ENCODE measurements at regions not wholly inside any gene's neighbourhood (a gene's known extent, or its start where the extent isn't known, plus 50 kb on each side); places are given as distances from the start of the nearest gene placed in this dataset.

- TF ChIP-seq CTCF (IDR thresholded peaks at IDR 0.05) = no peak
Observed at GRCh38 chr4:133314991-133315390, 165.9 kb downstream of the PCDH10 start.

- TF ChIP-seq CTCF (IDR thresholded peaks at IDR 0.05) = no peak
Observed at GRCh38 chr4:133287396-133287795, 138.3 kb downstream of the PCDH10 start.

- no peak for TF ChIP-seq CTCF (IDR thresholded peaks at IDR 0.05)
Observed at GRCh38 chr4:133278591-133278990, 129.5 kb downstream of the PCDH10 start.

DNA sequence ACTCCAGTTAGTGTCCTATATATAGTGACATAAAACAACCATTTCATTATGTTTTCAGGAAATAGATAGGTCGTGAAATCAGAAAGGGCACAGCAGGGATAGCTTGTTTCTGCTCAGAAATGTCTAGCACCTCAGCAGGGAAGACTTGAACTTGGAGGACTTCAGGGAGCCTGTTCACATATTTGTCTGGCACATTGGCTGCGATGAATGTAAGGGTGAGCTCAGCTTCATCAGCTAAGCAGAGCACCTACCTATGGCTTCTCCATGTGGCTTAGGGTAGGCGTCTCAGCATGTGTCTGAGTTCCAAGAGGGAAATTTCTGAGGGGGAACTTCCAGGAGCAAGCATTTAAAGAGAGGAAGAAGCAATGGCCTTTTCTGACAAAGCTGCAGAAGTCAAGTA is 126.2 kb downstream of the PCDH10 start:
- no peak for TF ChIP-seq CTCF (IDR thresholded peaks at IDR 0.05)

DNA sequence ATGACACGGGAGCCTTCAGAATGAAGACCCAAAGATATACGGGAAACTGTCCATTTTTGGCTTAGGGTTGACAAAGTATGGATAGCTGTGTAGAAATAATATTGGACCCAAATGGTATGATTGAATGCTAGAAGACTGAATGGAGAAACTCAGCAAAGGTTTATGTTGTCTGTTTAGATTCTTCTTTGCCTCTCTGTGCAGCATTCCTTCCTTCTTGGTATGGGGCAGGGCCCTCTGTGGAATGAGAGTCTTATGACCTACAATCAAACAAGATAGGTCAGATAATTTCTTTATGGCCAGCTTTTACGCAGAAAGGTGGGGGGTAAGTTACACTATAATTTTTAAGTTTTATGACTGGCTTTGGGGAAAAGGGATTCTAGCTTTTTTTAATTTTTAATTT is 124.3 kb downstream of the PCDH10 start:
- no peak for TF ChIP-seq CTCF (IDR thresholded peaks at IDR 0.05)

GRCh38 chr4:133270021-133270570 is 121.0 kb downstream of the PCDH10 start:
- no peak for TF ChIP-seq CTCF (IDR thresholded peaks at IDR 0.05)

- TF ChIP-seq CTCF (IDR thresholded peaks at IDR 0.05) = no peak
Observed at GRCh38 chr4:133268205-133268604, 119.1 kb downstream of the PCDH10 start.

DNA sequence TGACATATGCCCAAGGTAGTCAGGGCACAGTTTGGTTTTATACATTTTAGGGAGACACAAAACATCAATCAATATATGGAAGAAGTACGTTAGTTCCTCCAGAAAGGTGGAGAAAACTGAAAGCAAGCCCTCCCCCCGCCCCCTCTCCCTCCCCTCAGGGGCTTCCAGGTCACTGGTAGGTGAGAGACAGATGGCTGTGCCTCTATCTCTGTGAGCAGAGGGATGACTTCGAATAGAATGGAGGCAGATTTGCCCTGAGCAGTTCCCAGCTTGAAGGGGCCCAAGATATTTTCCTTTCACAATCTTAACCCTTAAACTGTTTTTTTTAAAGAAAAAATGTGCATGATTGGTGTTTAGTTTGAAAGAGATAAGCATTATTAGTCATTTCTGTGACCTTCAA is 114.0 kb downstream of the PCDH10 start:
- no peak for TF ChIP-seq CTCF (IDR thresholded peaks at IDR 0.05)
